Muscle of leg (tissue), 3 donors: ENCODE measurements at regions not wholly inside any gene's neighbourhood (a gene's known extent, or its start where the extent isn't known, plus 50 kb on each side); places are given as distances from the start of the nearest gene placed in this dataset.
A peak's percentile ranks its signal among the peaks of the same experiment; 100 is the strongest.

ENCODE experiments used
- DNase-seq: peaks from one replicate; pipeline ENCODE4 v3.0.0; 2013
- H3K27ac ChIP-seq: one replicate; pipeline ENCODE4 v1.5.1; 2013; ENCODE audit warnings: mild to moderate bottlenecking, low read length, control low read depth
- H3K27me3 ChIP-seq: one replicate; pipeline ENCODE4 v1.6.1; 2013; ENCODE audit warnings: low read length; ENCODE audit not compliant: control insufficient read depth, insufficient read depth
- H3K36me3 ChIP-seq: one replicate; pipeline ENCODE4 v1.6.1; 2013; ENCODE audit warnings: low read length; ENCODE audit not compliant: control insufficient read depth, insufficient read depth
- H3K4me1 ChIP-seq: one replicate; pipeline ENCODE4 v1.6.1; 2013; ENCODE audit warnings: low read length; ENCODE audit not compliant: control insufficient read depth, insufficient read depth
- H3K4me3 ChIP-seq: one replicate; pipeline ENCODE4 v1.5.1; 2013; ENCODE audit warnings: low read length, control low read depth
- H3K9me3 ChIP-seq: replicated peaks from 2 replicates; pipeline ENCODE4 v1.6.1; 2013; ENCODE audit warnings: low read depth, low read length; ENCODE audit not compliant: control insufficient read depth
- WGBS: methylation state at CpG from one replicate; pipeline ENCODE4 v1.1.5; 2013; ENCODE audit warnings: missing lambda C conversion rate; ENCODE audit not compliant: insufficient coverage; 5-methylcytosine and 5-hydroxymethylcytosine counted together

DNA sequence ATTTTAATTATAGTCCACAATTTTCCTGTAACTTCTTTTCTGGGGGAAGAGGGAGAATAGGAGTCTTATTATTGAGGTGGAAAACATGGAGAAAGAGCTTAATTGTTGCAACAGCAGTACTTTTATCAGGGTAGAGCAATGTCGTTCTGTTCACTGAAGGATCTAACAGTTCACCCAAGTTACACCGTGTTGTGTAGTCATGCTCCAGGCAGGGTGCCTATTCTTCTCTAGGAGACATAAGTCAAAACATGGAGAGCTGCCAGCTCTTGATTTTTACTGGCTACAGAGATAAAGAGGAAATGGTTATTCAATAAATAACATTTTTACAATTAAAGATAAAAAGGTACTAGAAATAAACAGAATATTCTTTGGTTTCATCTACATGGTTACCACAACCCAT, 594.3 kb upstream of the NETO1 start:
- Histone ChIP-seq H3K27me3 (no peaks in the 10 kb centered on the region), H3K27ac (no peak overlapping the region), H3K4me3 (no peak overlapping the region), H3K9me3 (no peaks in the 10 kb centered on the region), H3K36me3 (no peaks in the 10 kb centered on the region), H3K4me1 (no peaks in the 10 kb centered on the region)
- DNase-seq: peak; percentile 37
- WGBS: 43% methylated on average over 1 of the region's 2 CpGs

DNA sequence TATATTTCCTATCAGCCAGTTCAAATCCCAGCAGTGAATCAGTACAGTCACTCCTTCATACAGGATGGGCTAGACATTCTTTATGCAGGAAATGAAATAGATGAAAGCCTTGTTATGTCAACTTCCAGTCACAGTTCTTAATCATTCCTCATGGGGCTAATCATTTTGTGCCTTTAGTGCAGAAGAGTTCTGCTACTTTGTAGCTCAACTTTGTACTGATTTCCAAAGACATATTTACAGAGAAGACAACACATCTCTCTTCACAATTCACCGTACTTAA, 593.9 kb upstream of the NETO1 start:
- no peaks in the 10 kb centered on the region for H3K4me1 ChIP-seq
- no peaks in the 10 kb centered on the region for H3K36me3 ChIP-seq
- DNase-seq: peak; percentile 13
- no peak overlapping the region for H3K27ac ChIP-seq
- H3K9me3 ChIP-seq: no peaks in the 10 kb centered on the region
- H3K4me3 ChIP-seq: no peak overlapping the region
- no peaks in the 10 kb centered on the region for H3K27me3 ChIP-seq
- no CpG with 5 or more reads among the region's 1 CpG for WGBS

DNA sequence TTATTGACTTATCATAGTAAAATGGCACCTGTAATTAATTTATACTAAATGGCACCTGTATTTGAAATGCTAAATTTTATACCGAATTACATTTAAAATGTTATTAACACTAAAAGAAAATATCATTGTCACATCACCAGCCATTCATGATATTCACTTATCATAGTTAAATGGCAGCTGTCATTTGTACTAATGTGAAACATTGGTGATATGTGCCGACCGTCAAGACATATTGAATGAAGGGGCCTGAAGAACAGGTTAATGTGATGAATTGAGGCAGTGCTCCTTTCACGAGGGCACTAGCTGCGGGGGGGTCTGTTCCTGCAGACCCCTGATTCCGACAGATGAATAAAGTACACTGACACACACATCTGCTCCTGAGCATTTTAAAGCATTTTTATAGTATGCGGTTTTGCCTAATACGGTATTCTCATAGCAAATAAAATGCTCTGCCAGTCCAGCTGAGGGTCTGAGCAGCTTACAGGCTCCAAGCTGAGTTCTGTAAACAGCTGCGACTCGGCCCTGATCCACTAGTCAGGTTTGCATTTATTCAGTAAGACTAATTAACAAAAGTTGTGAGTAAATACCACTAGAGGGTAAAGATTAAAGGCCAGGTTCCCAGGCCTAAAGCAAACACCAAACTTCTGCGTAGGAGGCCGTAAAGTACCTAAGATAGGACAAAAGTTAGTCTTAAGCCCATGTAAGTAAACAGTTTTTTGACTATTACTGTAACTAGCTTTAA, 593.4 kb upstream of the NETO1 start:
- Histone ChIP-seq H3K36me3 (no peaks in the 10 kb centered on the region), H3K27me3 (no peaks in the 10 kb centered on the region), H3K27ac (no peak overlapping the region), H3K9me3 (no peaks in the 10 kb centered on the region), H3K4me1 (no peaks in the 10 kb centered on the region), H3K4me3 (no peak overlapping the region)
- peak; percentile 2 for DNase-seq
- 60% methylated on average over 2 of the region's 12 CpGs for WGBS

DNA sequence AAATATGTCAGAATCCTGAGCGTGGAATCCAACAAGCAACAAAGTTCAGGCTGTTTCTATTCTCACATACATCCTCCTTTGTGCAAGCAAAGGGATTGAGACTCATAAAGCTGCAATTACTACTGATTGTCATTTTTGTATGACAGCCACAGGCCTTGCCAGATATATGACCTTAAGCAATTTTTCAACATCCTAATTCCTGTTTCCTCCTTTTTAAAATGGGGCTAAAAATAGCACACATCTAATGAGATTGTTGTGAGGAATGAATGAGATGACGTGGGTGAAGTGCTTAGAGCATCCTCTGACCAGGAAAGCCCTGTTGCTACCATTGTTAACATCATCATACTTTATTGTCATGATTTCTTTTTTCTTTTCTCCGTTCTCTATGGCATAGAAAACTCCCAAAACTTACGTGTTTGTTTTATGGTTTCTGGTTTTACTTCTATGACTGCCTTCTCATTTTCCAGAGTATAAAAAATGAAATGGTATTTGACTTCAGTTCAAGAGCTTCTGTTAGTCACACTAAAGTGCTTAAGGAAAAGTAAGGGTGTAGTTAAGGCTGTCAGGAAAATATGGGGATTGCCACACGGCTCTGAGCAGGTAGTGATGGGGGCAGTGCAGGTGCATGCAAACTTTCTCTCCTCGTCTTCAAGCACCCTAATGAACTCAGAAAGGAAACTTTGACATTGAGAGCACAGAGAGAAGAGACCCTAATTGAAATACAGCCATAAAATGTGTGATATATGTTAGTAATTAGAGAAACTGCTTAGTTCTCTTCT, 590.6 kb upstream of the NETO1 start:
- H3K27ac ChIP-seq: peak overlapping the region; percentile 2
- DNase-seq: peak; percentile 16
- H3K27me3 ChIP-seq: no peaks in the 10 kb centered on the region
- H3K36me3 ChIP-seq: no peaks in the 10 kb centered on the region
- no peaks in the 10 kb centered on the region for H3K9me3 ChIP-seq
- no peaks in the 10 kb centered on the region for H3K4me1 ChIP-seq
- no peak overlapping the region for H3K4me3 ChIP-seq
- 29% methylated on average over 1 of the region's 6 CpGs for WGBS

DNA sequence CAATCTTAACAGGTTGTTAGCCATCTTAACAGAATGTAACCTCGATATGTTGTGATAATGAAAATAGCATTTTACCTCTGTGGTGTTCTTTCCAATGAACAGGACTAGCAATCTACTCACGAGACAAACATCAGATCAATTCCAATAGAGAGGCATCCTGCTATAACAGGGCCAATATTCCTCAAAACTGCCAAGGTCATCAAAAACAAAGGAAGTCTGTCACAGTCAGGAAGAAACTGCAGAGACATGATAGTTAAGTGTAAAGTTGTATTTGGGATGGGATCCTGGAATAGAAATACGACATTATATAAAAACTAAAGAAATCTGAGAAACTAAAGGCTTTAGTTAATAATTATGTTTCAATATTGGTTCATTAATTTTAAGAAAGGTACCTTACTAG, 588.9 kb upstream of the NETO1 start:
- no peaks in the 10 kb centered on the region for H3K36me3 ChIP-seq
- WGBS: no CpG with 5 or more reads among the region's 3 CpGs
- no peaks in the 10 kb centered on the region for H3K9me3 ChIP-seq
- H3K4me3 ChIP-seq: no peak overlapping the region
- no peaks in the 10 kb centered on the region for H3K27me3 ChIP-seq
- no peaks in the 10 kb centered on the region for H3K4me1 ChIP-seq
- H3K27ac ChIP-seq: no peak overlapping the region
- DNase-seq: no peak

DNA sequence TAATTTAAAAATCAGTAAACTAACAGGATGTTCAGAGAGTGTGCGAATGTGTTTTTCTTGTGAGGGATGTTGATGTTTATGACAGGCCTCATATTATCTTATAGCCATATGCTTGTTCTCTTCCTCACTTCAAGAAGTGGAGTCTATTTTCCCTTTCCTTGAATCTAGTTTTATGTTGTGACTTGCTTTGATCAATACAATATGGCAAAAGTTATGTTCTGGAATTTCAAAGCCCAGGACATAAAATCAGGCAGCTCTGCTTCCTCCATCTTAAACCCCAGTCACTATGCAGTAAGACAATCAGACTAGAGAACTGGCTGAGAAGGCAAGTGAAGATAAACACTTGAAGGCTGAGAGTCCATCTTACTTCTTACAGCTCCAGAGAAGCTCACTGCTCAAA, 585.1 kb upstream of the NETO1 start:
- H3K27ac ChIP-seq: no peak overlapping the region
- DNase-seq: no peak
- no peaks in the 10 kb centered on the region for H3K27me3 ChIP-seq
- H3K36me3 ChIP-seq: no peaks in the 10 kb centered on the region
- no CpG with 5 or more reads among the region's 1 CpG for WGBS
- no peaks in the 10 kb centered on the region for H3K4me1 ChIP-seq
- no peak overlapping the region for H3K4me3 ChIP-seq
- H3K9me3 ChIP-seq: peaks cover 2% of the 10 kb centered on the region

DNA sequence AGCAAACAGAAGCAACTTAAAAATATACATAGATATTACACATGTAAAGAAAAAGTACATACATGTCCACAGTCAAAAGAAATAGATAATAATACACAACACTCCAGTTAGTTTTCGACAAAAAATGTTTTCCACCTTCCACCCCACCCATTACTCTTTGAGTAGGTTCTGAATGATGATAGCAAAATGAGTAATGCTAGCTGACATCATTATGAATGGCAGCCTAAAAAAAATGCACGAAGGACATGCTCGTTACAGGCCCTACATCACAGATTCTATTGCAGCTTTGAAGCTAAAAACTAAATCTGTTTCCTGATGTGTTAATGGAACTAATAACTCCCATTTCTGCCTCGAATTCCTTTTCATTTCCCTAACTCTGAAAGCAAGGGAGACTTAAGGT, 578.7 kb upstream of the NETO1 start:
- Histone ChIP-seq H3K4me1 (no peaks in the 10 kb centered on the region), H3K27me3 (no peaks in the 10 kb centered on the region), H3K36me3 (no peaks in the 10 kb centered on the region), H3K9me3 (peaks cover 2% of the 10 kb centered on the region), H3K27ac (no peak overlapping the region), H3K4me3 (no peak overlapping the region)
- no CpG with 5 or more reads among the region's 4 CpGs for WGBS
- DNase-seq: no peak

DNA sequence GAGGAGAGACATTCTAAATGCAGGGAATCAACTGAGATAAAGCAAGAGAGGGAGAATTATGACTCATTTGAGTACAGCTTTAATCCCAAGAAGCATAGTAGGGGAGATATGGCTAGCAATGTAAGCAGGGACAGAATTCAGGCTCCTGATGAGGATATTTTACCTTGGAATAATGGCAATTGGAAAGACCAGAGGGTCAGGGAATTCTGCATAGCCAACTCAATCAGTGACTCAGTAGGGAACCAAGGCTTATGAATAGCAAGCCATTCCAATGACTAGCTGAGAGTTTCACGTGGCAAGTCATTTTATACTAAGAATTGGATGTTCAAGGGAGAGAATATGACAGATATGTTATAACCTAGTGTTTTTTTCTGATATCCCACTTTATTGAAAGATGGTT, 563.8 kb upstream of the NETO1 start:
- DNase-seq: no peak
- no CpG with 5 or more reads among the region's 1 CpG for WGBS

DNA sequence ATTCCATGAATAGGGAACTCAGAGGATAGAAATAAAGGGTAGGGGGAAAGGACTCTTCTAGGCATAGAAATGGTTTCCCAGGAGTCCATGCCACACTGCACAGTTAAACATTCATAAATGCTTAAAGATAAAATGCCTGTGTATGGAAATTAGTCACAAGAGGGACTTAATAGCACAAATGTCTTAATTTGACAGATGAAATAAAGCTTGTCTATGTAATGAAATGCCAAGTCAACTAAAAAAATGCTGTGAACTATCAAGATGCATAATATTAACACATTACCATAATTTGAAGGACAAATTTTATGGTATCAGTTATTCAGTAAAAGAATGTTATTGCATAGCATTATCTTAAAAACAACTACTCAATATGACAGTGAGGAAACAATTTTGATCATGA, 553.2 kb upstream of the NETO1 start:
- H3K9me3 ChIP-seq: peaks cover 2% of the 10 kb centered on the region
- H3K36me3 ChIP-seq: no peaks in the 10 kb centered on the region
- H3K27ac ChIP-seq: no peak overlapping the region
- no peaks in the 10 kb centered on the region for H3K27me3 ChIP-seq
- H3K4me3 ChIP-seq: no peak overlapping the region
- H3K4me1 ChIP-seq: no peaks in the 10 kb centered on the region
- DNase-seq: no peak

More for the DNA sequence above, 563.8 kb upstream of the NETO1 start:
- Histone ChIP-seq H3K36me3 (no peaks in the 10 kb centered on the region), H3K4me1 (no peaks in the 10 kb centered on the region), H3K27ac (no peak overlapping the region), H3K4me3 (no peak overlapping the region), H3K9me3 (no peaks in the 10 kb centered on the region), H3K27me3 (no peaks in the 10 kb centered on the region)

DNA sequence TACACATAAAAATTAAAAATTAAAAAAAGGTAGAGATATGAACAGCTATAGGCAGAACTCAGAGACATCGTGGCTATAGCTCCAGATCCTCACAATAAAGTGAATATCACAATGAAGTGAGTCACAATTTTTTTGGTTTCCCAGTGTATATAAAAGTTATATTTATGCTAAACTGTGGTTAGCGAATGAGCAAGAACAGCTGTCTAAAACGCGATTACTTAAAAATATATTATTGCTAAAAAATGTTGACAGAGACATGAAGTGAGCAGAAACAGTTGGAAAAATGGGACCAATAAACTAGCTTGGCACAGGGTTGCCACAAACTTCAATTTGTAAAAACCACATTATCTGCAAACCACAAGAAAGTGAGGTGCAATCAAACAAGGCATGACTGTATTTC, 551.7 kb upstream of the NETO1 start:
- no peak for DNase-seq
- no peak overlapping the region for H3K27ac ChIP-seq
- no peaks in the 10 kb centered on the region for H3K27me3 ChIP-seq
- WGBS: no CpG with 5 or more reads among the region's 4 CpGs
- H3K36me3 ChIP-seq: no peaks in the 10 kb centered on the region
- H3K9me3 ChIP-seq: peaks cover 2% of the 10 kb centered on the region
- no peak overlapping the region for H3K4me3 ChIP-seq
- H3K4me1 ChIP-seq: no peaks in the 10 kb centered on the region
